GM12873 (cell line): ENCODE measurements at regions not wholly inside any gene's neighbourhood (a gene's known extent, or its start where the extent isn't known, plus 50 kb on each side); places are given as distances from the start of the nearest gene placed in this dataset.

Experiments
- TF ChIP-seq, protein P1 (sequence below): IDR thresholded peaks from 2 replicates; pipeline ENCODE4 v1.5.1; 2012; ENCODE audit warnings: low read depth, mild to moderate bottlenecking, moderate library complexity, low read length, control low read depth; ENCODE audit not compliant: insufficient read depth; ENCODE audit errors: missing control alignments

DNA sequence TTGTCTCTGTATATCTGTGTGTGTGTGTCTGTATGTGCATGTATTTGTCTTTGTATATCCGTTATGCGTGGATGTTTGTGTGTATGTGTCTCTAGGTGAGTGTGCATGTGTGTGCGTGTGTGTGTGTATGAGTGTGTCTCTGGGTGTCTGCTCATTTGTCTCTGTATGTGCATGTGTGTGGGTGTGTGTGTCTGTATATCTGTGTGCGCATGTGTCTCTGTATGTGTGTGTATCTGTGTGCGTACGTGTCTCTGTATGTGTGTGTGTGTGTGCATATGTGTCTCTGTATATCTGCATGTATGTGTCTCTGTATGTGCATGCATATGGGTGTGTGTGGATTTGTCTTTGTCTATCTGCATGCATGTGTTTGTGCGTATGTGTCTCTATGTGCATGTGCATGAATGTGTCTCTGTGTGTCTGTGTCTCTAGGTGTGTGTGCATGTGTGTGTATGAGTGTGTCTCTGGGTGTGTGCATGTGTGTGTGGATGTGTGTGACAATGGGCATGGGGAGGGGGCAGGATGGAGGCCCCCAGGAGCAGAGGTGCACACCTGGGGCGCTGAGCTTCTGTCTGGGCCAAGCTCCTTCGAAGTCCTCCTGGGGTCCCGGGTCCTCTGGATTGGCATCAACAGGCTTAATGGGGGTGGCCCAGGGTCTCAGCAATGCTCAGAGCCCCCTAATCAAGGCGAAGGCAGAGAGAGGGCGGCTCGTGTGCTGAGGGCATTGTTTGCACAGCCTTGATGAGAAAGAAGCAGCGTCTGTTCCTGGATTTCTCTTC, 373.4 kb upstream of the IRX4 start:
- TF ChIP-seq, protein P1, sequence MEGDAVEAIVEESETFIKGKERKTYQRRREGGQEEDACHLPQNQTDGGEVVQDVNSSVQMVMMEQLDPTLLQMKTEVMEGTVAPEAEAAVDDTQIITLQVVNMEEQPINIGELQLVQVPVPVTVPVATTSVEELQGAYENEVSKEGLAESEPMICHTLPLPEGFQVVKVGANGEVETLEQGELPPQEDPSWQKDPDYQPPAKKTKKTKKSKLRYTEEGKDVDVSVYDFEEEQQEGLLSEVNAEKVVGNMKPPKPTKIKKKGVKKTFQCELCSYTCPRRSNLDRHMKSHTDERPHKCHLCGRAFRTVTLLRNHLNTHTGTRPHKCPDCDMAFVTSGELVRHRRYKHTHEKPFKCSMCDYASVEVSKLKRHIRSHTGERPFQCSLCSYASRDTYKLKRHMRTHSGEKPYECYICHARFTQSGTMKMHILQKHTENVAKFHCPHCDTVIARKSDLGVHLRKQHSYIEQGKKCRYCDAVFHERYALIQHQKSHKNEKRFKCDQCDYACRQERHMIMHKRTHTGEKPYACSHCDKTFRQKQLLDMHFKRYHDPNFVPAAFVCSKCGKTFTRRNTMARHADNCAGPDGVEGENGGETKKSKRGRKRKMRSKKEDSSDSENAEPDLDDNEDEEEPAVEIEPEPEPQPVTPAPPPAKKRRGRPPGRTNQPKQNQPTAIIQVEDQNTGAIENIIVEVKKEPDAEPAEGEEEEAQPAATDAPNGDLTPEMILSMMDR = no peak

DNA sequence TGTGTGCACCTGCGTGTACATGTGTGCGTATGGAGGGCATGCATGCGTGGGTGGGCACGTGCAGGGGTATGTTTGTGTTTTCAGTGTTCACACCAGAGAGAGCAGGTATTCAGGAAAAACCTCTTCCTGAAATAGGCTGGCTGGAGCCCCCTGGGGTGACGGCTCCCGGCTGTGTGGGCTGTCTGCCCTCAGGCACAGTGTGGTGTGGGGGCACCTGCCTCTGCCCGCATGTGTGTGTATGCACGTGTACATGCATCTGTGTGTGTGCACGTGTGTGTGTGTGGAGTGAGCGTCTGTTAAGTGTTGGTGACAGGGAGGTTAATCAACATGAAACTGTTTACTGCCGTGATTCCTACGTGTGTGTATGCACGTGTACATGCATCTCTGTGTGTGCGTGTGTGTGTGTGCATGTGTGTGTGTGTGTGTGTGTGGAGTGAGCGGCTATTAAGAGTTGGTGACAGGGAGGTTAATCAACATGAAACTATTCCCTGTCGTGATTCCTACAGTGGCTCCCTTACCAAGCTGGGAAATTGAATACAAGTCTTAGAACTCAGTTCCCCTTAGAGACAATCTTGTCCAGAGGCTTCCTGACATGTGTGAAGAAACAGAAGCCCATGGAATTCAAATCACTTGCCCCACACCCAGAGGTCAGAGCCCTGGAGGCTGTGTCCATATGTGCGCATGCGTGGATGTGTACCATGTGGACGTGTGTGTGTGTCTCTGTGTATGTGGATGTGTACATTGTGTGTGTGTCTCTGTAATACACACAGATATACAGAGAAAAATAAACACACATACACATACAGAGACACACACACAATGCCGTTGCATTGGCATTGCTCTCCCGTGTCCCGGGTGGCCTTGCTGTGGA, 372.4 kb upstream of the IRX4 start:
- TF ChIP-seq, protein P1 = no peak

GRCh38 chr5:2254406-2254805, 371.7 kb upstream of the IRX4 start:
- TF ChIP-seq, protein P1 = no peak

DNA sequence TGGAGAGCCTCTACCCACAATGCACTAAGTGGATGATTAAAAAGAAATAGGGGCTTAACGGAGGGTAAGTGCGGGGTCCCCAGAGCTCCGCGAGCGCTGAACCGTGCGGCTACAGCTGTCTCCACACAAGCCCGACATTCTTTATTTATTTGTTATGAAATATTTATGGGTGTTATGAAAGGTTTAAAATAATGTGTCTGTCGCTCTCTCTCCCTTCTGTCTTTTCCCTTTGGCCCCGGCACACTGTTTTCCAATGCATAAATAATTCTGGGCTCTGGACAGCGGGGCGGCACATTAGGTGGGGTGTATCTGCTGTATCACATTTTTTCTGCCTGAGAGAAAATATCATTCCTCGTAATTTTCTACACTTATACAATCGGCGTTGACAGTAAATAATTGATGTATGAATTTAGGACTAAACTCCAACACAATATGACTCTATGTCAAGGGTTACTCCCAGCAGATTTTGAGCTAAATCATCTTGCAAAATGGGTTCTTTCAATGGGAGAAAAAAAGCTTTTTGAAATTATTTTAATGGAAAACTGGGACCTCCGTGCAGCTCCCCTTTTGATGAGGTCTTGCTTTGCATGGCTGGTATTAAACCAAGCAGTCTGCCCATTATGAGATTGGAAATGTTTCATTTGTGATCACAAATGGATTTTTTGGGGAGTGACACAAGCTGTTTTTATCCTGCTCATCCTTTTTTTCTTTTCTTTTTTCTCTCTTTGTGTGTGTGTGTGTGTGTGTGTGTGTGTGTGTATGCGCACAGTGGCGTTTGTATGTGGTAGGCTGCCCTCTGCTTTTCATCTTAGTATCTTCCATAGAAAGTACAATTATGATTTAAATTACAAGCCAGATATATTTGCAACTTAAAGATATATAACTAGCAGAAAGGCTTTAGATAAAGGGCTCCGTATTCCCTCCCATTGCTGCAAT, 370.6 kb upstream of the IRX4 start:
- TF ChIP-seq, protein P1 = no peak

- TF ChIP-seq, protein P1 = no peak
Measured at GRCh38 chr5:2251751-2252150, 369.0 kb upstream of the IRX4 start.

- TF ChIP-seq, protein P1 = no peak
Measured at GRCh38 chr5:2251298-2251697, 368.6 kb upstream of the IRX4 start.
